Thyroid gland (tissue), 4 donors: ENCODE measurements at regions not wholly inside any gene's neighbourhood (a gene's known extent, or its start where the extent isn't known, plus 50 kb on each side); places are given as distances from the start of the nearest gene placed in this dataset.
"Not testable (repeated sequence)": the region's sequence is repeated elsewhere in the genome, so short reads cannot be mapped to it uniquely, and the experiment has no call there.

Source experiments
- DNase-seq, 2 donors: peaks; one replicate each; pipeline ENCODE4 v3.0.0-alpha.2; 2019
- H3K27ac ChIP-seq, 3 donors: fragments of 200-600 bp; sonication (generic); 1 replicate in 2 of 3; 2 replicates in 1 of 3; pipeline ENCODE4 v1.5.1; 2016 to 2019; ENCODE audit warnings: mild to moderate bottlenecking in 1 of 3, moderate library complexity in 1 of 3
- H3K27me3 ChIP-seq: fragments of 200-600 bp; sonication (generic); one replicate; pipeline ENCODE4 v1.5.1; 2019
- H3K36me3 ChIP-seq, 2 donors: fragments of 200-600 bp; sonication (generic); one replicate each; pipeline ENCODE4 v1.5.1; 2016 to 2019
- H3K4me1 ChIP-seq, 2 donors: fragments of 200-600 bp; sonication (generic); one replicate each; pipeline ENCODE4 v1.5.1; 2017 to 2019
- H3K4me3 ChIP-seq, 3 donors: fragments of 200-600 bp; sonication (generic); replicated peaks in 1 of 3; 1 replicate in 2 of 3; 2 replicates in 1 of 3; pipeline ENCODE4 v1.5.1; 2016; ENCODE audit warnings: mild to moderate bottlenecking in 1 of 3
- H3K9me3 ChIP-seq: fragments of 200-600 bp; sonication (generic); one replicate; pipeline ENCODE4 v1.5.1; 2017
- CTCF ChIP-seq, 6 experiments: fragments of 200-600 bp in 3 of 6; fragments of 450-650 bp in 3 of 6; sonication (generic) in 3 of 6; IDR thresholded peaks; one replicate each; pipeline ENCODE4 v1.5.1; 2016 to 2019; ENCODE audit warnings: antibody characterized with exemption in 6 of 6, mild to moderate bottlenecking in 2 of 6, inconsistent platforms in 1 of 6, moderate library complexity in 1 of 6
- POLR2A ChIP-seq, 2 donors: fragments of 450-650 bp; IDR thresholded peaks; one replicate each; pipeline ENCODE4 v1.6.1; 2017; ENCODE audit warnings: antibody characterized with exemption in 2 of 2, mild to moderate bottlenecking in 2 of 2, moderate library complexity in 1 of 2
- WGBS, 2 donors: methylation state at CpG; one replicate each; pipeline ENCODE4 v1.1.5; 2017; 5-methylcytosine and 5-hydroxymethylcytosine counted together
- intact Hi-C: fragments of 100-400 bp; cut with DNase I; formaldehyde crosslinking; loops from one replicate; pipeline ENCODE4 v1.15.1; 2023

DNA sequence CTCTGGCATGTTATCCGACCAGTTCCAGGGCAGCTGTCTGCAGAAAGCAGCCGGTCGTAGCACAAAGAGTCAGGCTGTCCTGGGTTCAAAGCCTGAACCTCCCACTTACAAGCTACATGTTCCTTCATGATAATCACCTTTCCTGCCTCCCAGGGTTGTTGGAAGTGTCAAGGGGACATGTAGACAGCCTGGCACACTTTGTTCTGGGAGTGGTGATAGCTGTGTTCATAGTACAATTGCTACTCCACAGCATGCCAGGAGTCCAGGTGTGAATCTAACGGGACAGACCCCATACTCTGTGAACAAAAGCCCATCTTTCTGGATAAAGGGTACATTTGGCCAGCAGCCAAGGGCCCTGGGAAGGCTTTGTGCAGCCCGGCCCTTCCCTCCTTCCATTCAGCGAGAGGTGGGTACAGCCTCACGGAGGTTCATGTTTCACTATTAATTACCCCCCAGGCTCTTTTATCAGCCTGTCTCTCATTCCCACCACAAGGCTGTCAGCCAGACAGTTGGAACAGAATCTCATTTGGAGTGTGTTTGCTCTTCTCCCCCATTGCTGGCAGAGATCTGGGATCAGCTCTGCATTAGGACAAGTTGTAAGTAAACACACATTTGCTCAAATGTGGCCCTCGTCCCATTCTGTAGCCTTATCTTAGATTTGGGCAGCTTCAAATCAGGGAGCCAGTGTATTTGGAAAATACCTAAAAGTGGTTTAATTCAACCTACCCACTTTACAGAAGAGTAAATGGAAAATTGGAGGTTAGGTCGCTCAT, 101.2 kb downstream of the PROP1 start:
- intact Hi-C loops, H3K27me3 ChIP-seq, H3K27ac ChIP-seq, H3K9me3 ChIP-seq, H3K4me1 ChIP-seq, H3K4me3 ChIP-seq, DNase-seq, H3K36me3 ChIP-seq: not testable (repeated sequence)
- WGBS, 2 donors = 93% methylated on average over 2 of the region's 9 CpGs; no CpG with 5 or more reads in 1 of the 2 donors

DNA sequence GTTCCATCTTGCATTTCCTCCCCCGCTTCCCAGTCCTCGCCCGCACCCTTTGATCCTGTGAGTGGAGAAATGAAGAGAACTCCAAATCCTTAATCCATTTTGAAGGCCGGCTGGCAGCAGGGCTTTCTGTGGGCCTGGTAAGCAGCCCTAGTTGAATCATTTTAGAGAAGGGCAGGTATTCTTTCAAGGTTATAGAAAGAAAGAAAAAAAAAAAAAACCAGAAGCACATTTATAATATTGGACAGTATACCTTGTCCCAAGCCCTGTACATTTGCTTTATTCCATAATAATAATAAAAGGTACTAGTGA, 103.7 kb downstream of the PROP1 start:
- 94% methylated on average over 4 of the region's 4 CpGs for WGBS, 2 donors
- H3K27me3 ChIP-seq, H3K4me3 ChIP-seq, H3K4me1 ChIP-seq, H3K36me3 ChIP-seq, DNase-seq, H3K9me3 ChIP-seq, intact Hi-C loops, H3K27ac ChIP-seq: not testable (repeated sequence)

DNA sequence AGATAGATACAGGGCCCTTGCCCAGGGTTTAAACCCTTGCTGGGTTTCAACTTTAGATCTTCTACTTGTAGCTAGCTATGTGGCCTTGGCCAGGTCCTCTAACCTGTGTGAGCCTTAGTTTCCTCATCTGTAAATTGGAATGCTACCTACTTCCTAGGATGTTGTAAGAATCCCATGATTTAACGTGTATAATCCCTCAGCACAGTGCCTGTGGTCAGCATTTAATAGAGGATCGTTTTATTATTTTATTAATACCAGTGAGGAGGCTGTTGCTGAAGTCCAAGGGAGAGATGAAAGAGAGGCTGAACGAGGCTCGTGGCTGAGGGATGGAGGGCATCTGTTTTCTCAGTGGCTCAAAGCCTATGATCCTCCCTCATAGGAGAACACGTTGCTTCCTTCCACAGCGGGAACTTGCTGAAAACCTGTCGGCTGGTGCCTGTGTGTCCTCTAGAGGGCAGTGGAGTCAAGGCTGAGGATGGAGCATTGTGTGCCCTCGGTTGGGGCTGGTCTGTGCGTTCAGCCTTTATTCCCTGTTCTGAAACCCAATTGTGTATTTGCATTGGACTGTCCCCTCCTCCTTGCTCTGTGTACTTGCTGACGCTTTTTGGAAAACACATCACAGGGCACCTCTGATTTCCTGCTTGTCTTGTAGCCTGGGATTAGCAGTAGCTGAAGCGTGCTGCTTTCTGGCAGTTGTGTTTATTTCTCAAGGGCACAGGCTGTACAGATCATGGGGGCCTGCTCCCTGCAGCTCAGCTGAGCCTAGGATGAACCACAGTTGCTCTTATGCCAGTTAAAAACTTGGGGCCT, 104.3 kb downstream of the PROP1 start:
- H3K9me3 ChIP-seq, intact Hi-C loops, H3K4me3 ChIP-seq, H3K27me3 ChIP-seq, H3K36me3 ChIP-seq, H3K4me1 ChIP-seq, H3K27ac ChIP-seq: not testable (repeated sequence)
- peak; percentile 33 to 38 for DNase-seq
- peak in 1 of 6 experiments; percentile 34 for TF ChIP-seq CTCF (IDR thresholded peaks at IDR 0.05)
- WGBS, 2 donors = 24 to 40% methylated on average over 1 to 6 of the region's 11 CpGs

DNA sequence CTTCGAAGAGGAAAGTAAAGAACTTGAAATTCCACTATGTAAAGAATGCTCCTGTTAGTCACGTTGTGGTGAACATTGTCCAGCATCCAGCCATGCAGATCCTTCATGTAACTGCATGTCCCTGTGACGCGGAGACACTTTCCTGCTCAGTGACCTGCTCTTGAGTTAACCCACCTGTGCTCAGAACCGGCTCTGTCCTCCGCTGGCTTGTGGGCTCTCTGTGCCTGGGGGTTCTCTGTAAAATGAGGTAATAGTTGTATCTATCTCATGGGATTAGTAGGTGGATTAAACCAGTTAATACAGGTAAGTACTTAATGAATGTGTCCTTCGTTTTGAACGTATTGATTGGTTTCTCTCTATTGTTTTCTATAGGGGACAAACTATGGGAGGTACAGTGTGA, 100.6 kb upstream of the FAM153A start:
- H3K4me1 ChIP-seq, H3K27me3 ChIP-seq, intact Hi-C loops, H3K9me3 ChIP-seq, H3K36me3 ChIP-seq: not testable (repeated sequence)
- peak; percentile 82 to 84 for DNase-seq
- Histone ChIP-seq H3K4me3 (peak overlapping the region in 1 of 3 donors; percentile 22), H3K27ac (peak overlapping the region; percentile 58 to 83 (median 80))
- WGBS, 2 donors = 30 to 53% methylated on average over 8 of the region's 8 CpGs
- peak in 1 of 2 donors; percentile 39 for TF ChIP-seq POLR2A (IDR thresholded peaks at IDR 0.05)

- H3K4me1 ChIP-seq, H3K27ac ChIP-seq, H3K27me3 ChIP-seq, H3K9me3 ChIP-seq, DNase-seq, H3K36me3 ChIP-seq, intact Hi-C loops: not testable (repeated sequence)
- H3K4me3 ChIP-seq = peak overlapping the region in 1 of 3 donors; percentile 24
- 2 to 3% methylated on average over 6 of the region's 15 CpGs for WGBS, 2 donors
Measured at GRCh38 chr5:177875900-177876238, 93.2 kb upstream of the FAM153A start.

- H3K27me3 ChIP-seq, H3K27ac ChIP-seq, H3K36me3 ChIP-seq, H3K4me1 ChIP-seq, H3K9me3 ChIP-seq, intact Hi-C loops: not testable (repeated sequence)
- 9 to 11% methylated on average over 3 of the region's 56 CpGs for WGBS, 2 donors
- H3K4me3 ChIP-seq = peak overlapping the region in 1 of 3 donors; percentile 19
- peak; percentile 15 to 34 for DNase-seq
Measured at GRCh38 chr5:177875013-177875899, 92.6 kb upstream of the FAM153A start.

GRCh38 chr5:177863822-177864446, 81.2 kb upstream of the FAM153A start:
- no CpG with 5 or more reads among the region's 18 CpGs for WGBS, 2 donors
- H3K27me3 ChIP-seq, intact Hi-C loops, H3K4me1 ChIP-seq, H3K36me3 ChIP-seq, H3K4me3 ChIP-seq, H3K27ac ChIP-seq, H3K9me3 ChIP-seq, DNase-seq: not testable (repeated sequence)

DNA sequence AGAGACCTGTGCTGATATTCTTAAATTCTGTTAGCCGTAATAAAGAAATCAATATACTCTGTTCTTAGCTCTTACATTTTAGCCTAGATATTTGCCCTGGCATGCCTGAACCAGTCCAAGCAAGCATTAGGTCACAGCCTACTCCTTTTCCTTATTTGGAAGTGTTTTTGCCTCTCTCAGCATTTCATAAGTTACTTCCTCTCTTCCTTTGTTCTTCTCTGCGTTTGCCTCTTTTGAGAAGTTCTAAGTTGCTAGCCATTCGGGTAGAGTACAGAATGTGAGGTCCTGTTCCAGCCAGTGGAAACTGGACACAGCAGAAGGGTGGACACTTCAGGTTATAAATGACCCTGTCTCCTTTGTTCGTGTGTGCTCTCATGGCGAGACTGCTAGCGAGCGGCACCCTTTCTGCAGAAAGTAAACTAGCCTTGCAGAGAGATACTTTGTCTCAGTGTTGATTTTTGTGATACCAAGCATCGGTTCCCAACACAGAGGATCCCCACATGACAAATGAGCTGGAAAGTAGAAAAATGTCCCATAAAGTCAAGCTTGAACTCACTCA, 75.0 kb upstream of the FAM153A start:
- H3K9me3 ChIP-seq, H3K4me3 ChIP-seq, DNase-seq, H3K36me3 ChIP-seq, intact Hi-C loops, H3K4me1 ChIP-seq, H3K27ac ChIP-seq, H3K27me3 ChIP-seq: not testable (repeated sequence)
- WGBS, 2 donors = 84 to 86% methylated on average over 5 to 7 of the region's 8 CpGs

DNA sequence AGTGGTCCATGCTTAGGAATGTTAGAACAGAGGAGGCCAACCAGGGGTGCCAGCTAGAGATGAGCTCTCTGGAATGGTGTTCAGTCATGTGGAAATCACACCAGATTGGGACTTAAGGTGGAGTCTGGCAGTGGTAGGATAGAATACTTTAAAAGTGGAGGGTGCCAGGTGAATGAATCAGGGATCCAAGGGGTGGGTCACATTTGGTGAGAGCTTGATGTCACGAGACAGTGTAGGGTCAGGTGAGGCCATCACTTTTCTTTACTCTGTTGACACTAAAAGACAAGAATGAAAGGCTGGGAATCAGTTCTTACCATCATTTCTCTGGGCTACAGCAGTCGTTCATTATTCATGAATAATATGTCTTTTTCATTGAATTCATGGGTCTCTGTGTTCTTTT, 73.8 kb upstream of the FAM153A start:
- intact Hi-C loops, H3K9me3 ChIP-seq, H3K36me3 ChIP-seq, H3K27me3 ChIP-seq, H3K27ac ChIP-seq, H3K4me3 ChIP-seq, H3K4me1 ChIP-seq, DNase-seq: not testable (repeated sequence)
- WGBS, 2 donors = 74 to 82% methylated on average over 2 of the region's 2 CpGs

- H3K4me1 ChIP-seq, H3K9me3 ChIP-seq, H3K27me3 ChIP-seq, H3K4me3 ChIP-seq, H3K36me3 ChIP-seq, H3K27ac ChIP-seq, DNase-seq, intact Hi-C loops: not testable (repeated sequence)
- 79 to 83% methylated on average over 6 of the region's 7 CpGs for WGBS, 2 donors
Measured at GRCh38 chr5:177847914-177848313, 65.2 kb upstream of the FAM153A start.

DNA sequence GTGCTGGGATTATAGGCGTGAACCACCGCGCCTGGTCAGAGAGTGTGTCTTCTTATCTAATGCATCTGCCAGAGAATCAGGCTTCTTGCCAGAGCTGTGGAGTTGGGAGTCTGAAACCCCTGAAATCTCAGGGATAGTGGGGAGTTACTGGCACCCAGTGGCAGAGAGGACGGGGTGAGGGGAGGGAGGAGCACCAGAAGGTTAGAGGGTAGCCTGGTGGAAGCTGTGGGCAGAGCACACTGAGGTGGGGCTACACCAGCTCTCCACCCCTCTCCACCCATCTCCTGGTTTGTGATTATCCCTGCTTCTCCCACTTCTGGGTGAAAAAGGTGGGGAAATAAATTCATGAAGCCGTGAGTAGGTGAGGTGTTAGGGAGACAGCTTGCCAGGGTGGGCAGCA, 63.9 kb upstream of the FAM153A start:
- H3K4me1 ChIP-seq, H3K4me3 ChIP-seq, H3K27ac ChIP-seq, H3K9me3 ChIP-seq, intact Hi-C loops, H3K27me3 ChIP-seq, H3K36me3 ChIP-seq, DNase-seq: not testable (repeated sequence)
- WGBS, 2 donors = 22 to 49% methylated on average over 2 of the region's 5 CpGs
